HL-60 (cell line): ENCODE measurements at regions not wholly inside any gene's neighbourhood (a gene's known extent, or its start where the extent isn't known, plus 50 kb on each side); places are given as distances from the start of the nearest gene placed in this dataset.

Source experiments
- DNase-seq, 2 experiments: peaks; one replicate each; pipeline ENCODE4 v3.0.0-alpha.2; 2010 to 2020; ENCODE audit warnings: low read depth in 1 of 2, low spot score in 1 of 2
- H3K27ac ChIP-seq: fragments of 250-450 bp; sonication (Bioruptor Pico); replicated peaks from 2 replicates; pipeline ENCODE4 v1.5.1; 2020; ENCODE audit warnings: mild to moderate bottlenecking, moderate library complexity
- H3K27me3 ChIP-seq: fragments of 250-450 bp; sonication (Bioruptor Pico); 2 replicates; pipeline ENCODE4 v1.5.1; 2021; ENCODE audit warnings: mild to moderate bottlenecking, moderate library complexity; ENCODE audit not compliant: insufficient read depth, poor library complexity, severe bottlenecking
- H3K4me3 ChIP-seq: replicated peaks from 2 replicates; pipeline ENCODE4 v1.5.1; 2011; ENCODE audit warnings: mild to moderate bottlenecking, control low read depth, low read length; ENCODE audit not compliant: insufficient read depth
- CTCF ChIP-seq: IDR thresholded peaks from one replicate; pipeline ENCODE4 v1.5.1; 2011; ENCODE audit warnings: low read length, control low read depth, inconsistent platforms; ENCODE audit not compliant: insufficient read depth
- GABPA ChIP-seq: IDR thresholded peaks from 2 replicates; pipeline ENCODE4 v1.6.1; 2012; ENCODE audit warnings: low read depth
- POLR2AphosphoS5 ChIP-seq: IDR thresholded peaks from 2 replicates; pipeline ENCODE4 v1.6.1; 2012; ENCODE audit warnings: low read depth
- REST ChIP-seq: IDR thresholded peaks from 2 replicates; pipeline ENCODE4 v1.6.1; 2012; ENCODE audit warnings: low read depth; ENCODE audit not compliant: insufficient replicate concordance
- SPI1 ChIP-seq: IDR thresholded peaks from 2 replicates; pipeline ENCODE4 v1.6.1; 2012; ENCODE audit warnings: low read depth, mild to moderate bottlenecking, borderline replicate concordance

GRCh38 chr13:99642841-99643240 lies 141.6 kb downstream of the TM9SF2 start:
- H3K27ac ChIP-seq: no peak overlapping the region
- TF ChIP-seq SPI1 (no peak), POLR2AphosphoS5 (no peak), REST (no peak), CTCF (no peak), GABPA (no peak)
- no peaks in the 10 kb centered on the region for H3K27me3 ChIP-seq
- DNase-seq: no peak
- H3K4me3 ChIP-seq: no peak overlapping the region

- TF ChIP-seq REST (no peak), CTCF (no peak), GABPA (no peak), POLR2AphosphoS5 (no peak), SPI1 (no peak)
- no peak overlapping the region for H3K27ac ChIP-seq
- DNase-seq: no peak
- no peak overlapping the region for H3K4me3 ChIP-seq
- no peaks in the 10 kb centered on the region for H3K27me3 ChIP-seq
These were observed 140.7 kb downstream of the TM9SF2 start for GRCh38 chr13:99642006-99642405.

- no peak for DNase-seq
- TF ChIP-seq CTCF: no peak
- no peak for TF ChIP-seq SPI1
- TF ChIP-seq POLR2AphosphoS5: no peak
- no peak for TF ChIP-seq GABPA
- TF ChIP-seq REST: no peak
- no peak overlapping the region for H3K4me3 ChIP-seq
- no peak overlapping the region for H3K27ac ChIP-seq
- no peaks in the 10 kb centered on the region for H3K27me3 ChIP-seq
These were observed 139.0 kb downstream of the TM9SF2 start for GRCh38 chr13:99640260-99640659.
